ENCODE measurements at regions not wholly inside any gene's neighbourhood (a gene's known extent, or its start where the extent isn't known, plus 50 kb on each side); places are given as distances from the start of the nearest gene placed in this dataset.

GRCh38 chr1:99557546-99558202 is 88.2 kb upstream of the PALMD start:
- TF ChIP-seq POLR2A (IDR thresholded peaks at IDR 0.05) (no peak), CTCF (IDR thresholded peaks at IDR 0.05) (no peak)
